ENCODE measurements at regions not wholly inside any gene's neighbourhood (a gene's known extent, or its start where the extent isn't known, plus 50 kb on each side); places are given as distances from the start of the nearest gene placed in this dataset.

- TF ChIP-seq CTCF (IDR thresholded peaks at IDR 0.05): no peak
- no peak for TF ChIP-seq POLR2A (IDR thresholded peaks at IDR 0.05)
Measured at GRCh38 chr6:71589254-71589653, 297.1 kb upstream of the RIMS1 start.
